Heart right ventricle (tissue), 16 donors: ENCODE measurements at regions not wholly inside any gene's neighbourhood (a gene's known extent, or its start where the extent isn't known, plus 50 kb on each side); places are given as distances from the start of the nearest gene placed in this dataset.

Source experiments
- ATAC-seq, 8 donors: fragments of 200-7000 bp; cut with Tn5 transposase; one replicate each; pipeline ENCODE4 v1.9.1; 2020; ENCODE audit warnings: mild to moderate bottlenecking in 8 of 8, moderate library complexity in 8 of 8, moderate number of reproducible peaks in 1 of 8
- DNase-seq, 2 donors: peaks; one replicate each; pipeline ENCODE4 v3.0.0-alpha.2; 2020
- H3K27ac ChIP-seq, 10 donors: fragments of 200-600 bp; sonication (generic) in 2 of 10; one replicate each; pipeline versions ENCODE4 v1.5.0 to v1.8.0; 2020 to 2022; ENCODE audit warnings: mild to moderate bottlenecking in 3 of 10
- H3K27me3 ChIP-seq, 7 donors: fragments of 200-600 bp; one replicate each; pipeline ENCODE4 v1.8.0; 2021 to 2022; ENCODE audit warnings: mild to moderate bottlenecking in 2 of 7
- H3K36me3 ChIP-seq, 9 donors: fragments of 200-600 bp; sonication (generic) in 1 of 9; one replicate each; pipeline versions ENCODE4 v1.5.0 to v1.8.0; 2020 to 2022; ENCODE audit warnings: mild to moderate bottlenecking in 2 of 9
- H3K4me1 ChIP-seq, 9 donors: fragments of 200-600 bp; sonication (generic) in 1 of 9; one replicate each; pipeline versions ENCODE4 v1.5.0 to v1.8.0; 2020 to 2022; ENCODE audit warnings: mild to moderate bottlenecking in 4 of 9
- H3K4me3 ChIP-seq, 10 donors: fragments of 200-600 bp; sonication (generic) in 2 of 10; one replicate each; pipeline versions ENCODE4 v1.5.0 to v1.8.0; 2020 to 2022; ENCODE audit warnings: mild to moderate bottlenecking in 7 of 10, moderate library complexity in 2 of 10
- H3K9me3 ChIP-seq, 11 donors: fragments of 200-600 bp in 10 of 11; sonication (generic) in 2 of 11; one replicate each; pipeline versions ENCODE4 v1.5.0 to v1.8.0; 2013 to 2022; ENCODE audit warnings: mild to moderate bottlenecking in 2 of 11, control low read depth in 1 of 11, moderate library complexity in 1 of 11
- WGBS, 2 donors: extraction: QIAGEN DNeasy Blood & Tissue Kit; methylation state at CpG; one replicate each; pipeline ENCODE4 v1.1.7; 2013; ENCODE audit warnings: inconsistent platforms in 1 of 2; 5-methylcytosine and 5-hydroxymethylcytosine counted together
- intact Hi-C, 10 donors: fragments of 100-400 bp; cut with DNase I; formaldehyde crosslinking; loops; one replicate each; pipeline versions ENCODE4 v1.11.1 to v1.14.2; 2022
- TF ChIP-seq, protein P1 (sequence below), 9 donors: fragments of 200-600 bp; sonication (generic) in 2 of 9; IDR thresholded peaks; one replicate each; pipeline versions ENCODE4 v1.5.0 to v1.8.0; 2021 to 2022; ENCODE audit warnings: antibody characterized with exemption in 9 of 9, mild to moderate bottlenecking in 5 of 9, moderate library complexity in 1 of 9
- donor health status: Arrhythmogenic right ventricular cardiomyopathy.
- donor health status: ischemic (EF 13 %, LVEDD 7.1; RV severe dilation, severe dysfunction).
- donor health status: healthy with polysubstance abuse.
- donor health status: DM: no; HTN: yes; CAD: no.
- donor health status: DM: no; HTN: no; CAD: no.
- donor health status: ischemic (EF 25% LVEDD 6.9; RV normal size, moderate dysfunction).
- donor health status: ischemic (EF 25% LVEDD 5.7; RV mildly dilated, moderate dysfunction).
- donor health status: healthy.
- donor health status: DM: yes; HTN: yes; CAD: no.
- donor health status: Ischemic cardiomyopathy.
- donor health status: ischemic (EF 35%, LVEDD 5.7; RV mildly dilated, moderate dysfunction).
- donor health status: nonischemic (EF 11% LVEDD 7.7; RV severe dilation, severe dysfunction).
- donor health status: DM: yes; HTN: yes; CAD: no.
- donor health status: PGD.
- donor health status: ischemic (EF 29% LVEDD 5.4; RV normal size, mild dysfunction).
- donor health status: nonischemic (EF 23%, LVEDD 6.1; RV moderate dilation, normal function).

- TF ChIP-seq, protein P1, sequence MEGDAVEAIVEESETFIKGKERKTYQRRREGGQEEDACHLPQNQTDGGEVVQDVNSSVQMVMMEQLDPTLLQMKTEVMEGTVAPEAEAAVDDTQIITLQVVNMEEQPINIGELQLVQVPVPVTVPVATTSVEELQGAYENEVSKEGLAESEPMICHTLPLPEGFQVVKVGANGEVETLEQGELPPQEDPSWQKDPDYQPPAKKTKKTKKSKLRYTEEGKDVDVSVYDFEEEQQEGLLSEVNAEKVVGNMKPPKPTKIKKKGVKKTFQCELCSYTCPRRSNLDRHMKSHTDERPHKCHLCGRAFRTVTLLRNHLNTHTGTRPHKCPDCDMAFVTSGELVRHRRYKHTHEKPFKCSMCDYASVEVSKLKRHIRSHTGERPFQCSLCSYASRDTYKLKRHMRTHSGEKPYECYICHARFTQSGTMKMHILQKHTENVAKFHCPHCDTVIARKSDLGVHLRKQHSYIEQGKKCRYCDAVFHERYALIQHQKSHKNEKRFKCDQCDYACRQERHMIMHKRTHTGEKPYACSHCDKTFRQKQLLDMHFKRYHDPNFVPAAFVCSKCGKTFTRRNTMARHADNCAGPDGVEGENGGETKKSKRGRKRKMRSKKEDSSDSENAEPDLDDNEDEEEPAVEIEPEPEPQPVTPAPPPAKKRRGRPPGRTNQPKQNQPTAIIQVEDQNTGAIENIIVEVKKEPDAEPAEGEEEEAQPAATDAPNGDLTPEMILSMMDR (IDR thresholded peaks at IDR 0.05): no peak
- ATAC-seq (no peak), DNase-seq (no peak)
- Histone ChIP-seq H3K9me3 (no peaks in the 10 kb centered on the region), H3K27me3 (peaks cover 0 to 2% (median 0%) of the 10 kb centered on the region in 7 donors), H3K27ac (no peak overlapping the region), H3K4me1 (peaks cover 0 to 23% (median 3%) of the 10 kb centered on the region in 9 donors), H3K4me3 (no peak overlapping the region), H3K36me3 (no peaks in the 10 kb centered on the region)
- intact Hi-C loops: loop anchor here in 4 of 10 donors (5.0 to 10.0 kb wide), 4 partner anchors 212 to 522 kb away; partner anchors contain the start of gene KSR1 (in 3 of the 4)
- 80 to 81% methylated on average over 3 of the region's 3 CpGs for WGBS, 2 donors
Observed at GRCh38 chr17:27233059-27233458, 60.9 kb upstream of the WSB1 start.

DNA sequence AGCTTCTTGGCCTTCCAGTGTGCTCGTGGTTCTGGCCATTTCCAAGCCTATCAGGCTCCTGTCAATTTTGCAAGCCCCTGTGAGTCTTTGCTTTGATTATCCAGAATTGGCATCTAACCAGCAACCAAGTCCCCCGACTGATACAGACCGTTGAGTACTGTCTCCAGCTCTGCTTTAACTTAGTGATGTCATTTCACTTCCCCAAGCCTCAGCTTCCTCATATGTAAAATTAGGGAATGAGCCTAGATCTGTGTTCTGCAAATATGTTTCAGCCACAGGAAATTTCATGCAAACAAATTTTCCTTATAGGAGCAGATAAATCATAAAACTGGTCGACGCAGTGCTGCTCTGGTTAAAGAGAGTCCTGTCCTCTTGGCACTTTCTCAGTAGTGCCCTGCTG lies 60.1 kb upstream of the WSB1 start:
- TF ChIP-seq, protein P1 (IDR thresholded peaks at IDR 0.05): no peak
- H3K9me3 ChIP-seq: no peaks in the 10 kb centered on the region
- WGBS, 2 donors: 44 to 57% methylated on average over 5 of the region's 5 CpGs
- no peak for ATAC-seq
- H3K4me3 ChIP-seq: no peak overlapping the region
- H3K27me3 ChIP-seq: no peaks in the 10 kb centered on the region
- H3K4me1 ChIP-seq: peaks cover 0 to 29% (median 3%) of the 10 kb centered on the region in 9 donors
- no peaks in the 10 kb centered on the region for H3K36me3 ChIP-seq
- H3K27ac ChIP-seq: peak overlapping the region in 1 of 10 donors; percentile 36
- intact Hi-C loops: loop anchor here in 4 of 10 donors (5.0 to 10.0 kb wide), 4 partner anchors 211 to 521 kb away; partner anchors contain the start of gene KSR1 (in 3 of the 4)
- no peak for DNase-seq

GRCh38 chr17:27236717-27237315 lies 57.1 kb upstream of the WSB1 start:
- TF ChIP-seq, protein P1 (IDR thresholded peaks at IDR 0.05): peak; percentile 84 to 97 (median 94)
- H3K9me3 ChIP-seq: no peaks in the 10 kb centered on the region
- no peaks in the 10 kb centered on the region for H3K27me3 ChIP-seq
- peaks cover 0 to 54% (median 3%) of the 10 kb centered on the region in 9 donors for H3K4me1 ChIP-seq
- H3K4me3 ChIP-seq: no peak overlapping the region
- ATAC-seq (peak in 7 of 8 donors; percentile 61 to 79 (median 77)), DNase-seq (peak in 1 of 2 donors; percentile 80)
- WGBS, 2 donors: 61 to 64% methylated on average over 3 of the region's 3 CpGs
- H3K27ac ChIP-seq: no peak overlapping the region
- no peaks in the 10 kb centered on the region for H3K36me3 ChIP-seq
- intact Hi-C loops: loop anchor here (1.0 to 10.0 kb wide), 11 partner anchors 96 to 518 kb away; partner anchors contain the start of gene KSR1 (in 3 of the 10)

- Histone ChIP-seq H3K36me3 (no peaks in the 10 kb centered on the region), H3K27me3 (no peaks in the 10 kb centered on the region), H3K4me1 (peaks cover 0 to 64% (median 8%) of the 10 kb centered on the region in 9 donors), H3K4me3 (no peak overlapping the region), H3K27ac (peak overlapping the region in 2 of 10 donors; percentile 42 to 82), H3K9me3 (no peaks in the 10 kb centered on the region)
- ATAC-seq (no peak), DNase-seq (no peak)
- 86 to 99% methylated on average over 7 of the region's 7 CpGs for WGBS, 2 donors
- TF ChIP-seq, protein P1 (IDR thresholded peaks at IDR 0.05): no peak
- intact Hi-C loops: loop anchor here (1.0 to 10.0 kb wide), 11 partner anchors 95 to 517 kb away; partner anchors contain the start of gene KSR1 (in 3 of the 10)
Observed at GRCh38 chr17:27237890-27238289, 56.0 kb upstream of the WSB1 start.
